Ovary (tissue), 7 donors: ENCODE measurements at regions not wholly inside any gene's neighbourhood (a gene's known extent, or its start where the extent isn't known, plus 50 kb on each side); places are given as distances from the start of the nearest gene placed in this dataset.

Experiments
- DNase-seq, 5 donors: peaks; one replicate each; pipeline ENCODE4 v3.0.0-alpha.2; 2019 to 2020
- H3K27ac ChIP-seq, 2 donors: fragments of 200-600 bp; one replicate each; pipeline versions ENCODE4 v1.5.1 to v1.8.0; 2019 to 2022
- H3K27me3 ChIP-seq: fragments of 200-600 bp; one replicate; pipeline ENCODE4 v1.8.0; 2022
- H3K36me3 ChIP-seq: fragments of 200-600 bp; sonication (generic); one replicate; pipeline ENCODE4 v1.5.1; 2019
- H3K4me1 ChIP-seq: one replicate; pipeline ENCODE4 v1.8.1; 2013; ENCODE audit warnings: mild to moderate bottlenecking, moderate library complexity; ENCODE audit not compliant: insufficient read depth
- H3K4me3 ChIP-seq: fragments of 200-600 bp; sonication (generic); one replicate; pipeline ENCODE4 v1.5.1; 2017
- H3K9me3 ChIP-seq, 2 donors: fragments of 200-600 bp in 1 of 2; sonication (generic) in 1 of 2; one replicate each; pipeline versions ENCODE4 v1.5.1 to v1.8.1; 2013 to 2019; ENCODE audit warnings: mild to moderate bottlenecking in 1 of 2, moderate library complexity in 1 of 2
- CTCF ChIP-seq, 3 donors: fragments of 450-650 bp in 2 of 3; fragments of 200-600 bp in 1 of 3; IDR thresholded peaks; one replicate each; pipeline versions ENCODE4 v1.5.1 to v1.8.0; 2016 to 2022; ENCODE audit warnings: antibody characterized with exemption in 3 of 3, mild to moderate bottlenecking in 1 of 3
- EP300 ChIP-seq: sonication (generic); formaldehyde crosslinking; IDR thresholded peaks from one replicate; pipeline ENCODE4 v1.6.1; 2017; ENCODE audit warnings: antibody characterized with exemption
- POLR2A ChIP-seq: fragments of 450-650 bp; IDR thresholded peaks from one replicate; pipeline ENCODE4 v1.6.1; 2017; ENCODE audit warnings: antibody characterized with exemption, mild to moderate bottlenecking, moderate library complexity
- WGBS, 3 donors: extraction: QIAGEN DNeasy Blood & Tissue Kit in 1 of 3; methylation state at CpG; one replicate each; pipeline versions ENCODE4 v1.1.5 to v1.1.7; 2013 to 2017; 5-methylcytosine and 5-hydroxymethylcytosine counted together
- intact Hi-C, 4 donors: fragments of 100-400 bp; cut with DNase I; formaldehyde crosslinking; loops; one replicate each; pipeline versions ENCODE4 v1.11.0 to v1.15.1; 2022 to 2023
- donor health status: DM: no; HTN: no; CAD: no; lungs with moderate emphysema.
- donor health status: DM: no; HTN: no; CAD: no.
- donor health status: Bipolar disorder and iron deficiency.
- donor health status: DM: no; HTN: no; CAD: no.
- donor health status: DM: yes; HTN: yes; CAD: no.

GRCh38 chr6:168877821-168878282 lies 375.8 kb downstream of the THBS2 start:
- Histone ChIP-seq H3K27me3 (no peaks in the 10 kb centered on the region), H3K4me3 (no peak overlapping the region), H3K4me1 (no peaks in the 10 kb centered on the region), H3K27ac (no peak overlapping the region), H3K9me3 (no peaks in the 10 kb centered on the region), H3K36me3 (no peaks in the 10 kb centered on the region)
- intact Hi-C loops, result no loop called here
- WGBS, 3 donors, result 55 to 69% (median 69%) methylated on average over 10 of the region's 10 CpGs
- DNase-seq, result no peak
- TF ChIP-seq EP300 (no peak), CTCF (IDR thresholded peaks at IDR 0.05) (no peak), POLR2A (no peak)

GRCh38 chr6:168876956-168877355 lies 376.7 kb downstream of the THBS2 start:
- Histone ChIP-seq H3K27ac (no peak overlapping the region), H3K36me3 (no peaks in the 10 kb centered on the region), H3K27me3 (no peaks in the 10 kb centered on the region), H3K9me3 (no peaks in the 10 kb centered on the region), H3K4me3 (no peak overlapping the region), H3K4me1 (no peaks in the 10 kb centered on the region)
- TF ChIP-seq POLR2A (no peak), EP300 (no peak), CTCF (IDR thresholded peaks at IDR 0.05) (no peak)
- 87 to 90% (median 89%) methylated on average over 15 of the region's 15 CpGs for WGBS, 3 donors
- intact Hi-C loops, result no loop called here
- no peak for DNase-seq

GRCh38 chr6:168875811-168876576 lies 377.7 kb downstream of the THBS2 start:
- intact Hi-C loops, result no loop called here
- H3K27ac ChIP-seq, result no peak overlapping the region
- H3K9me3 ChIP-seq, result no peaks in the 10 kb centered on the region
- 92 to 94% (median 93%) methylated on average over 26 of the region's 26 CpGs for WGBS, 3 donors
- H3K36me3 ChIP-seq, result no peaks in the 10 kb centered on the region
- TF ChIP-seq EP300 (no peak), POLR2A (no peak), CTCF (IDR thresholded peaks at IDR 0.05) (no peak)
- no peak overlapping the region for H3K4me3 ChIP-seq
- no peak for DNase-seq
- no peaks in the 10 kb centered on the region for H3K27me3 ChIP-seq
- no peaks in the 10 kb centered on the region for H3K4me1 ChIP-seq

- Histone ChIP-seq H3K4me3 (no peak overlapping the region), H3K36me3 (no peaks in the 10 kb centered on the region), H3K9me3 (no peaks in the 10 kb centered on the region), H3K27ac (no peak overlapping the region), H3K4me1 (no peaks in the 10 kb centered on the region), H3K27me3 (no peaks in the 10 kb centered on the region)
- no peak for DNase-seq
- TF ChIP-seq CTCF (IDR thresholded peaks at IDR 0.05) (no peak), EP300 (no peak), POLR2A (no peak)
- WGBS, 3 donors, result 91 to 97% (median 94%) methylated on average over 10 of the region's 10 CpGs
- intact Hi-C loops, result no loop called here
These were observed 379.0 kb downstream of the THBS2 start for GRCh38 chr6:168874637-168875036.
